GM19372 (cell line): ENCODE measurements at regions not wholly inside any gene's neighbourhood (a gene's known extent, or its start where the extent isn't known, plus 50 kb on each side); places are given as distances from the start of the nearest gene placed in this dataset.

Experiments
- ATAC-seq: cut with Tn5 transposase; IDR thresholded peaks from one replicate; pipeline ENCODE4 v1.9.1; 2021; ENCODE audit warnings: mild to moderate bottlenecking, low read depth, moderate library complexity; ENCODE audit not compliant: unreplicated experiment

GRCh38 chr1:212525479-212526110, 83.0 kb upstream of the ATF3 start:
- ATAC-seq, result no peak

GRCh38 chr1:212526111-212526491, 82.5 kb upstream of the ATF3 start:
- no peak for ATAC-seq

GRCh38 chr1:212528501-212528900, 80.1 kb upstream of the ATF3 start:
- no peak for ATAC-seq

GRCh38 chr1:212529211-212529741, 79.3 kb upstream of the ATF3 start:
- ATAC-seq, result no peak

- ATAC-seq, result no peak
These were observed 77.3 kb upstream of the ATF3 start for GRCh38 chr1:212531267-212531666.

GRCh38 chr1:212531796-212532195, 76.8 kb upstream of the ATF3 start:
- no peak for ATAC-seq

- no peak for ATAC-seq
These were observed 76.0 kb upstream of the ATF3 start for GRCh38 chr1:212532469-212533147.

- ATAC-seq, result no peak
These were observed 75.4 kb upstream of the ATF3 start for GRCh38 chr1:212533148-212533517.

GRCh38 chr1:212536586-212536985, 72.0 kb upstream of the ATF3 start:
- no peak for ATAC-seq

GRCh38 chr1:212537610-212538009, 71.0 kb upstream of the ATF3 start:
- ATAC-seq, result no peak

GRCh38 chr1:212539737-212540430, 68.7 kb upstream of the ATF3 start:
- no peak for ATAC-seq

- no peak for ATAC-seq
These were observed 65.8 kb upstream of the ATF3 start for GRCh38 chr1:212542761-212543187.

- no peak for ATAC-seq
These were observed 64.5 kb upstream of the ATF3 start for GRCh38 chr1:212544110-212544509.

- ATAC-seq, result no peak
These were observed 62.5 kb upstream of the ATF3 start for GRCh38 chr1:212545941-212546635.

- no peak for ATAC-seq
These were observed 59.0 kb upstream of the ATF3 start for GRCh38 chr1:212549503-212550017.

- ATAC-seq, result no peak
These were observed 56.6 kb upstream of the ATF3 start for GRCh38 chr1:212551929-212552328.

- no peak for ATAC-seq
These were observed 54.9 kb upstream of the ATF3 start for GRCh38 chr1:212553676-212554075.

- no peak for ATAC-seq
These were observed 54.2 kb upstream of the ATF3 start for GRCh38 chr1:212554401-212554800.

- ATAC-seq, result no peak
These were observed 53.1 kb upstream of the ATF3 start for GRCh38 chr1:212555426-212555825.

- ATAC-seq, result no peak
These were observed 51.6 kb upstream of the ATF3 start for GRCh38 chr1:212556822-212557549.
